K562 (cell line): ENCODE measurements at regions not wholly inside any gene's neighbourhood (a gene's known extent, or its start where the extent isn't known, plus 50 kb on each side); places are given as distances from the start of the nearest gene placed in this dataset.

Experiments
- ATAC-seq: fragments of 200-7000 bp; cut with Tn5 transposase; 3 replicates; pipeline ENCODE4 v1.9.1; 2020; ENCODE audit warnings: moderate library complexity
- BruUV-seq: library from RNA; stranded (reverse); fragments of 400-500 nt; replicated peaks from 2 replicates; lab custom pipeline; 2021; lab: Mats Ljungman, UMichigan
- CTCF ChIA-PET: fragments of 300-600 bp; formaldehyde crosslinking; extraction: SDS; loops from one replicate; lab custom pipeline; 2021; ENCODE audit warnings: low intra/inter-chr PET ratio; lab: Yijun Ruan, JAX
- POLR2A ChIA-PET: fragments of 300-600, 350-650 bp; sonication (Branson Sonifier 250); formaldehyde crosslinking; extraction: SDS; loops from one replicate; lab custom pipeline; 2021; ENCODE audit warnings: antibody characterized with exemption, inconsistent platforms; lab: Yijun Ruan, JAX
- DNase-seq, 4 experiments: peaks; one replicate each; pipeline versions ENCODE4 v3.0.0 to v3.0.0-alpha.2; 2011 to 2018; ENCODE audit warnings: low spot score in 3 of 4, mixed read lengths in 3 of 4; ENCODE audit errors: extremely low read depth in 1 of 4
- FAIRE-seq: peaks from 2 replicates; lab custom pipeline; 2011; peaks lifted over from hg19 to GRCh38; lab: Jason Lieb, UNC
- H2AFZ ChIP-seq: 2 replicates; pipeline ENCODE4 v1.6.0; 2011; ENCODE audit warnings: low read depth, low read length, control low read depth, inconsistent platforms
- H3K27ac ChIP-seq: fragments of 200-600 bp; 3 replicates; pipeline ENCODE4 v1.8.0; 2011; ENCODE audit warnings: low read depth, mild to moderate bottlenecking, control low read depth, inconsistent platforms, low read length, moderate library complexity, mixed read lengths; ENCODE audit errors: extremely low read depth
- H3K27me3 ChIP-seq, 2 experiments: fragments of 300-600 bp in 1 of 2; 2 replicates in 1 of 2; 3 replicates in 1 of 2; pipeline versions ENCODE4 v1.6.0 to v1.8.0; 2011; ENCODE audit warnings: inconsistent platforms in 2 of 2, low read length in 2 of 2, mild to moderate bottlenecking in 1 of 2, mixed read lengths in 1 of 2, moderate library complexity in 1 of 2; ENCODE audit not compliant: control insufficient read depth in 2 of 2, insufficient read depth in 2 of 2
- H3K36me3 ChIP-seq: fragments of 300-600 bp; 3 replicates; pipeline ENCODE4 v1.8.0; 2011; ENCODE audit warnings: mild to moderate bottlenecking, low read length, inconsistent platforms; ENCODE audit not compliant: control insufficient read depth, insufficient read depth
- H3K4me1 ChIP-seq, 2 experiments: fragments of 200-600 bp in 1 of 2; replicated peaks in 1 of 2; 2 replicates in 1 of 2; 3 replicates in 1 of 2; pipeline versions ENCODE4 v1.5.1 to v1.8.0; 2011; ENCODE audit warnings: inconsistent platforms in 2 of 2, low read length in 2 of 2, mild to moderate bottlenecking in 1 of 2, mixed read lengths in 1 of 2, moderate library complexity in 1 of 2; ENCODE audit not compliant: control insufficient read depth in 2 of 2, insufficient read depth in 2 of 2
- H3K4me2 ChIP-seq: 2 replicates; pipeline ENCODE4 v1.6.1; 2011; ENCODE audit warnings: low read length, control low read depth, inconsistent platforms, mixed read lengths; ENCODE audit not compliant: insufficient read depth
- H3K4me3 ChIP-seq: fragments of 200-600 bp; sonication (generic), shearing (Covaris generic); 2 replicates; pipeline ENCODE4 v1.5.1; 2016; ENCODE audit warnings: control low read depth, inconsistent platforms
- H3K79me2 ChIP-seq: fragments of 200-600 bp; 3 replicates; pipeline ENCODE4 v1.8.0; 2011; ENCODE audit warnings: low read length, inconsistent platforms; ENCODE audit not compliant: control insufficient read depth, insufficient read depth
- H3K9ac ChIP-seq, 2 experiments: 2 replicates each; pipeline versions ENCODE4 v1.6.0 to v1.6.1; 2011; ENCODE audit warnings: low read depth in 2 of 2, low read length in 2 of 2, control low read depth in 1 of 2, inconsistent platforms in 1 of 2, mild to moderate bottlenecking in 1 of 2, mixed read lengths in 1 of 2; ENCODE audit not compliant: insufficient read depth in 1 of 2
- H3K9me1 ChIP-seq: one replicate; pipeline ENCODE4 v1.6.0; 2011; ENCODE audit warnings: inconsistent platforms, mild to moderate bottlenecking, low read length, moderate library complexity; ENCODE audit not compliant: control insufficient read depth, insufficient read depth
- H3K9me3 ChIP-seq: replicated peaks from 2 replicates; pipeline ENCODE4 v1.5.1; 2011; ENCODE audit warnings: low read depth, low read length, inconsistent platforms; ENCODE audit not compliant: control insufficient read depth, insufficient read depth
- H4K20me1 ChIP-seq: replicated peaks from 2 replicates; pipeline ENCODE4 v1.6.1; 2011; ENCODE audit warnings: low read length, inconsistent platforms, mixed read lengths; ENCODE audit not compliant: control insufficient read depth, insufficient read depth
- ADNP ChIP-seq: fragments of 200-800 bp; sonication (Bioruptor generic); IDR thresholded peaks from 2 replicates; pipeline ENCODE4 v1.6.1; 2016; ENCODE audit warnings: missing genetic modification characterization, missing compliant biosample characterization
- CAMTA2 ChIP-seq: fragments of 250-450 bp; sonication (Bioruptor Pico); conservative IDR thresholded peaks from 2 replicates; pipeline ENCODE4 v1.5.1; 2022
- ETV1 ChIP-seq: fragments of 450-650 bp; conservative IDR thresholded peaks from 2 replicates; pipeline ENCODE4 v1.6.1; 2016; ENCODE audit warnings: missing genetic modification characterization, control low read depth, low read depth, missing compliant biosample characterization
- KDM5B ChIP-seq: fragments of 200-600 bp; sonication (generic); IDR thresholded peaks from 2 replicates; pipeline ENCODE4 v1.6.1; 2012; ENCODE audit warnings: low read depth, mild to moderate bottlenecking, moderate library complexity, low read length, control low read depth, inconsistent platforms; ENCODE audit not compliant: insufficient replicate concordance
- MEF2D ChIP-seq: conservative IDR thresholded peaks from 2 replicates; pipeline ENCODE4 v1.6.1; 2016; ENCODE audit warnings: low read depth, missing genetic modification characterization, missing compliant biosample characterization
- OTX1 ChIP-seq: fragments of 450-650 bp; formaldehyde crosslinking; IDR thresholded peaks from 2 replicates; pipeline ENCODE4 v1.4.0; 2022; ENCODE audit warnings: mild to moderate bottlenecking
- PPARD ChIP-seq: fragments of 250-450 bp; sonication (Bioruptor Pico); IDR thresholded peaks from 2 replicates; pipeline ENCODE4 v1.8.0; 2022; ENCODE audit warnings: inconsistent platforms, mild to moderate bottlenecking, moderate library complexity
- RBM25 ChIP-seq: fragments of 200-400 bp; formaldehyde crosslinking; IDR thresholded peaks from 2 replicates; pipeline ENCODE4 v1.6.1; 2018; ENCODE audit warnings: low read length, low read depth, moderate library complexity; ENCODE audit not compliant: severe bottlenecking
- USF2 ChIP-seq: sonication (generic); formaldehyde crosslinking; IDR thresholded peaks from 2 replicates; pipeline ENCODE4 v1.5.0; 2020; ENCODE audit warnings: missing genetic modification reagents
- ZFP36 ChIP-seq: fragments of 150-350 bp; IDR thresholded peaks from 2 replicates; pipeline ENCODE4 v1.6.1; 2018; ENCODE audit warnings: low read length, low read depth; ENCODE audit not compliant: partially characterized antibody
- ZNF584 ChIP-seq: fragments of 200-800 bp; sonication (Bioruptor generic); IDR thresholded peaks from 2 replicates; pipeline ENCODE4 v1.6.1; 2016; ENCODE audit warnings: low read depth, mild to moderate bottlenecking, missing genetic modification characterization, missing compliant biosample characterization
- ZNF699 ChIP-seq: fragments of 250-450 bp; sonication (Bioruptor Pico); IDR thresholded peaks from 2 replicates; pipeline ENCODE4 v1.8.0; 2021; ENCODE audit warnings: mild to moderate bottlenecking, moderate library complexity; ENCODE audit not compliant: insufficient replicate concordance
- ZZZ3 ChIP-seq: fragments of 450-650 bp; IDR thresholded peaks from 2 replicates; pipeline ENCODE4 v1.6.1; 2016; ENCODE audit warnings: antibody characterized with exemption, mild to moderate bottlenecking, moderate library complexity
- WGBS: fragments of 100-300 bp; shearing (Covaris generic); methylation state at CpG from one replicate; pipeline ENCODE4 v1.1.6; 2016; ENCODE audit warnings: low coverage, mixed read lengths; ENCODE audit not compliant: insufficient coverage; ENCODE audit errors: missing lambda C conversion rate; 5-methylcytosine and 5-hydroxymethylcytosine counted together
- in situ Hi-C: fragments of 300-500 bp; cut with MboI; formaldehyde crosslinking; loops from 4 replicates; pipeline ENCODE4 v1.15.0; 2018; ENCODE audit warnings: inconsistent platforms, mixed read lengths
- intact Hi-C: fragments of 100-400 bp; cut with micrococcal nuclease; formaldehyde crosslinking; loops from 2 replicates; pipeline ENCODE4 v1.14.2; 2022
- TF ChIP-seq, protein P1 (sequence below): fragments of 150-350 bp; conservative IDR thresholded peaks from 2 replicates; pipeline ENCODE4 v1.6.1; 2014; ENCODE audit warnings: low read length
- TF ChIP-seq, protein P2 (sequence below): sonication (generic); formaldehyde crosslinking; IDR thresholded peaks from 2 replicates; pipeline ENCODE4 v1.8.0; 2022; ENCODE audit warnings: mild to moderate bottlenecking, missing genetic modification reagents
- TF ChIP-seq, protein P3 (sequence below): fragments of 250-450 bp; sonication (Bioruptor Pico); IDR thresholded peaks from 2 replicates; pipeline ENCODE4 v1.8.0; 2022; ENCODE audit warnings: inconsistent platforms

DNA sequence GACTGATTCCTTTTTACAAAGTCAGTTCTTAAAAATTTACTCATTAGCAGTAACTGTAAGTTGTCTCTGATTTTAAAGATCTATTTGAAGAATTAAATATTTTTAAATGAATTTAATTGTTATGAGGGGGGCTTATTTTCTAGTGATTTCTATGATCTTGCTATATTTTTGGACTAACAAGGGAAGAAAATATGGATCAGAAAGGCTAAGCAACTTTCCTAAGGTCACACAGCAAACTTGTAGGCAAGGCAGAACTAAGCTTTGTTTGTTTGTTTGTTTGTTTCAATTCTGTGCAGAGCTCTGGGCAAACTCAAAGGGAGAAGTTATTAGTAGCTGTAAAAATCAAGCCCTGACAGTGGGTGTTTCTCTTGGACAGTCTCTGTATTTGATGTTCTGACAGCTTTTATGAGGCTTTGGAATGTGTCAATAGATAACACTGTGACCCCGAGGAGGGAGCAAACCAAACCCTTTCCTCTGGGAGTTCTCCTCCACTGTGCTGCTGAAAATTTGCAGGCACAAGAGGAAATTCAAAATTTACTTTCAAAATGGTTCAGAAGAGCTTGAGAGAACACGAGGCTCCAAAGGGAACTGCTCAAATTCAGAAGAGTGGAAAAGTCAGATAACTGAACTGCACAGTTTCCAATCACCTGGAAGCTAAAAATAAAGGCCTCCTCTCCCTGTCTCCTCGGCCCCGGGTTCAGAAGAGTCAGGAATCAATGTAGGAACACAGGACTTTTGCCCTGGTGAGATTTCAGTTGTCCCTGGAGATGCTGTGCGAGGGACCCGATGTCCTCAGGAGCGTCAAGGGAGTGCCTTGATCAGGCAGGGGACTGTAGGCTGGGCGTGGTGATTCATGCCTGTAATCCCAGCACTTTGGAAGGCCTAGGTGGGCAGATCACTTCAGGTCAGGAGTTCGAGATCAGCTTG, 325.7 kb downstream of the GATA3 start:
- Histone ChIP-seq H3K9ac (no peak overlapping the region), H3K27me3 (no peaks in the 10 kb centered on the region), H3K4me2 (no peak overlapping the region), H3K36me3 (no peaks in the 10 kb centered on the region), H4K20me1 (no peaks in the 10 kb centered on the region), H3K79me2 (no peaks in the 10 kb centered on the region), H3K4me1 (no peaks in the 10 kb centered on the region), H3K9me1 (no peaks in the 10 kb centered on the region), H3K9me3 (no peaks in the 10 kb centered on the region), H2AFZ (no peak overlapping the region), H3K4me3 (no peak overlapping the region), H3K27ac (no peak overlapping the region)
- 0% methylated on average over 9 of the region's 9 CpGs for WGBS
- CTCF ChIA-PET: no interaction called here
- in situ Hi-C loops: no loop called here
- BruUV-seq: no TSS peak
- DNase-seq (no peak), ATAC-seq (no peak), FAIRE-seq (no peak)
- intact Hi-C loops: no loop called here
- POLR2A ChIA-PET: no interaction called here
- TF ChIP-seq MEF2D (tag) (no peak), ZZZ3 (no peak), ZNF699 (no peak), KDM5B (no peak), USF2 (CRISPR knock-in tag) (no peak), ZFP36 (peak; percentile 73), ZNF584 (CRISPR knock-in tag) (no peak), PPARD (no peak), RBM25 (peak; percentile 90), OTX1 (CRISPR knock-in tag) (no peak), ETV1 (tag) (no peak), ADNP (tag) (peak; percentile 48; the same call in 1 of the 2 replicates), CAMTA2 (no peak)
- TF ChIP-seq, protein P1, sequence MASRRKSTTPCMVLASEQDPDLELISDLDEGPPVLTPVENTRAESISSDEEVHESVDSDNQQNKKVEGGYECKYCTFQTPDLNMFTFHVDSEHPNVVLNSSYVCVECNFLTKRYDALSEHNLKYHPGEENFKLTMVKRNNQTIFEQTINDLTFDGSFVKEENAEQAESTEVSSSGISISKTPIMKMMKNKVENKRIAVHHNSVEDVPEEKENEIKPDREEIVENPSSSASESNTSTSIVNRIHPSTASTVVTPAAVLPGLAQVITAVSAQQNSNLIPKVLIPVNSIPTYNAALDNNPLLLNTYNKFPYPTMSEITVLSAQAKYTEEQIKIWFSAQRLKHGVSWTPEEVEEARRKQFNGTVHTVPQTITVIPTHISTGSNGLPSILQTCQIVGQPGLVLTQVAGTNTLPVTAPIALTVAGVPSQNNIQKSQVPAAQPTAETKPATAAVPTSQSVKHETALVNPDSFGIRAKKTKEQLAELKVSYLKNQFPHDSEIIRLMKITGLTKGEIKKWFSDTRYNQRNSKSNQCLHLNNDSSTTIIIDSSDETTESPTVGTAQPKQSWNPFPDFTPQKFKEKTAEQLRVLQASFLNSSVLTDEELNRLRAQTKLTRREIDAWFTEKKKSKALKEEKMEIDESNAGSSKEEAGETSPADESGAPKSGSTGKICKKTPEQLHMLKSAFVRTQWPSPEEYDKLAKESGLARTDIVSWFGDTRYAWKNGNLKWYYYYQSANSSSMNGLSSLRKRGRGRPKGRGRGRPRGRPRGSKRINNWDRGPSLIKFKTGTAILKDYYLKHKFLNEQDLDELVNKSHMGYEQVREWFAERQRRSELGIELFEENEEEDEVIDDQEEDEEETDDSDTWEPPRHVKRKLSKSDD: no peak
- TF ChIP-seq, protein P2, sequence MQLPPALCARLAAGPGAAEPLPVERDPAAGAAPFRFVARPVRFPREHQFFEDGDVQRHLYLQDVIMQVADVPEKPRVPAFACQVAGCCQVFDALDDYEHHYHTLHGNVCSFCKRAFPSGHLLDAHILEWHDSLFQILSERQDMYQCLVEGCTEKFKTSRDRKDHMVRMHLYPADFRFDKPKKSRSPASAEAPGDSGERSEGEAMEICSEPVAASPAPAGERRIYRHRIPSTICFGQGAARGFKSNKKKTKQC (CRISPR knock-in tag): no peak
- TF ChIP-seq, protein P3, sequence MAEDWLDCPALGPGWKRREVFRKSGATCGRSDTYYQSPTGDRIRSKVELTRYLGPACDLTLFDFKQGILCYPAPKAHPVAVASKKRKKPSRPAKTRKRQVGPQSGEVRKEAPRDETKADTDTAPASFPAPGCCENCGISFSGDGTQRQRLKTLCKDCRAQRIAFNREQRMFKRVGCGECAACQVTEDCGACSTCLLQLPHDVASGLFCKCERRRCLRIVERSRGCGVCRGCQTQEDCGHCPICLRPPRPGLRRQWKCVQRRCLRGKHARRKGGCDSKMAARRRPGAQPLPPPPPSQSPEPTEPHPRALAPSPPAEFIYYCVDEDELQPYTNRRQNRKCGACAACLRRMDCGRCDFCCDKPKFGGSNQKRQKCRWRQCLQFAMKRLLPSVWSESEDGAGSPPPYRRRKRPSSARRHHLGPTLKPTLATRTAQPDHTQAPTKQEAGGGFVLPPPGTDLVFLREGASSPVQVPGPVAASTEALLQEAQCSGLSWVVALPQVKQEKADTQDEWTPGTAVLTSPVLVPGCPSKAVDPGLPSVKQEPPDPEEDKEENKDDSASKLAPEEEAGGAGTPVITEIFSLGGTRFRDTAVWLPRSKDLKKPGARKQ (CRISPR knock-in tag): no peak
